HFF-Myc (cell line): ENCODE measurements at regions not wholly inside any gene's neighbourhood (a gene's known extent, or its start where the extent isn't known, plus 50 kb on each side); places are given as distances from the start of the nearest gene placed in this dataset.

Source experiments
- DNase-seq: peaks from one replicate; pipeline ENCODE4 v3.0.0-alpha.2; 2011; ENCODE audit warnings: low read depth; ENCODE audit errors: extremely low read depth
- H3K4me3 ChIP-seq: replicated peaks from 2 replicates; pipeline ENCODE4 v1.5.1; 2011; ENCODE audit warnings: low read depth, mild to moderate bottlenecking, control low read depth, low read length
- CTCF ChIP-seq: IDR thresholded peaks from 2 replicates; pipeline ENCODE4 v1.5.1; 2012; ENCODE audit warnings: mild to moderate bottlenecking, low read depth, low read length, control low read depth; ENCODE audit errors: missing control alignments

GRCh38 chr10:117615649-117616048 is 73.1 kb downstream of the EMX2 start:
- no peak overlapping the region for H3K4me3 ChIP-seq
- no peak for DNase-seq
- no peak for TF ChIP-seq CTCF

- DNase-seq = no peak
- TF ChIP-seq CTCF = no peak
- no peak overlapping the region for H3K4me3 ChIP-seq
Measured at GRCh38 chr10:117616179-117616578, 73.6 kb downstream of the EMX2 start.

- DNase-seq = no peak
- TF ChIP-seq CTCF = no peak
Measured at GRCh38 chr10:117617086-117617485, 74.5 kb downstream of the EMX2 start.

GRCh38 chr10:117617659-117618058 is 75.1 kb downstream of the EMX2 start:
- no peak overlapping the region for H3K4me3 ChIP-seq
- no peak for DNase-seq
- TF ChIP-seq CTCF = no peak

More at GRCh38 chr10:117617086-117617485, 74.5 kb downstream of the EMX2 start:
- no peak overlapping the region for H3K4me3 ChIP-seq

- no peak overlapping the region for H3K4me3 ChIP-seq
- TF ChIP-seq CTCF = no peak
- no peak for DNase-seq
Measured at GRCh38 chr10:117619223-117619622, 76.7 kb downstream of the EMX2 start.

- DNase-seq = no peak
Measured at GRCh38 chr10:117619707-117620405, 77.3 kb downstream of the EMX2 start.

More at GRCh38 chr10:117619707-117620405, 77.3 kb downstream of the EMX2 start:
- H3K4me3 ChIP-seq = no peak overlapping the region
- no peak for TF ChIP-seq CTCF
